ENCODE measurements at regions not wholly inside any gene's neighbourhood (a gene's known extent, or its start where the extent isn't known, plus 50 kb on each side); places are given as distances from the start of the nearest gene placed in this dataset.

- no peak for TF ChIP-seq SUZ12 (IDR thresholded peaks at IDR 0.05)
- no peak for TF ChIP-seq BHLHE40 (IDR thresholded peaks at IDR 0.05; ENCODE audit: borderline replicate concordance)
- TF ChIP-seq FOXM1 (IDR thresholded peaks at IDR 0.05; ENCODE audit: borderline replicate concordance): no peak
- TF ChIP-seq FOXA1 (IDR thresholded peaks at IDR 0.05): no peak
- no peak for TF ChIP-seq LEF1 (IDR thresholded peaks at IDR 0.05; ENCODE audit: borderline replicate concordance)
- no peak for TF ChIP-seq NFRKB (IDR thresholded peaks at IDR 0.05)
- TF ChIP-seq L3MBTL2 (conservative IDR thresholded peaks at IDR 0.05): no peak
- TF ChIP-seq ELF4 (IDR thresholded peaks at IDR 0.05): no peak
Observed at GRCh38 chr2:49811502-49811901, 657.2 kb upstream of the FSHR start.
